H1 (cell line): ENCODE measurements at regions not wholly inside any gene's neighbourhood (a gene's known extent, or its start where the extent isn't known, plus 50 kb on each side); places are given as distances from the start of the nearest gene placed in this dataset.

Experiments used
- CTCF ChIA-PET: fragments of 300-600 bp; sonication (Branson Sonifier 250); formaldehyde crosslinking; loops from one replicate; lab custom pipeline; 2021; ENCODE audit not compliant: partially characterized antibody; lab: Charles Lee
- POLR2A ChIA-PET: fragments of 300-600 bp; sonication (Branson Sonifier 250); formaldehyde crosslinking; loops from one replicate; lab custom pipeline; 2021; ENCODE audit warnings: inconsistent platforms; ENCODE audit not compliant: partially characterized antibody; lab: Charles Lee
- DNase-seq, 2 experiments: peaks; one replicate each; pipeline versions ENCODE4 v3.0.0 to v3.0.0-alpha.2; 2010 to 2022; ENCODE audit warnings: low spot score in 2 of 2, low read depth in 1 of 2, mixed read lengths in 1 of 2
- FAIRE-seq: peaks from 2 replicates; lab custom pipeline; 2011; peaks lifted over from hg19 to GRCh38; lab: Jason Lieb, UNC
- H2AFZ ChIP-seq: 2 replicates; pipeline ENCODE4 v1.8.1; 2012; ENCODE audit warnings: low read length, inconsistent platforms
- H2AK5ac ChIP-seq: 2 replicates; pipeline ENCODE4 v1.6.1; 2013; ENCODE audit warnings: low read depth, low read length
- H2BK120ac ChIP-seq: replicated peaks from 2 replicates; pipeline ENCODE3; 2013; ENCODE audit warnings: low read depth, low read length, inconsistent platforms
- H2BK12ac ChIP-seq: 2 replicates; pipeline ENCODE4 v1.6.1; 2013; ENCODE audit warnings: low read depth, low read length
- H2BK15ac ChIP-seq: 2 replicates; pipeline ENCODE4 v1.6.1; 2013; ENCODE audit warnings: low read length
- H2BK20ac ChIP-seq: 2 replicates; pipeline ENCODE4 v1.6.1; 2013; ENCODE audit warnings: low read length
- H2BK5ac ChIP-seq: 2 replicates; pipeline ENCODE4 v1.6.1; 2013; ENCODE audit warnings: low read depth, low read length
- H3K14ac ChIP-seq: 2 replicates; pipeline ENCODE4 v1.6.1; 2013; ENCODE audit warnings: inconsistent platforms; ENCODE audit not compliant: insufficient read length
- H3K18ac ChIP-seq: 2 replicates; pipeline ENCODE4 v1.6.1; 2013; ENCODE audit warnings: low read length; ENCODE audit errors: extremely low read depth
- H3K23ac ChIP-seq: 2 replicates; pipeline ENCODE4 v1.6.1; 2013; ENCODE audit warnings: inconsistent platforms; ENCODE audit not compliant: insufficient read length
- H3K23me2 ChIP-seq: 2 replicates; pipeline ENCODE4 v1.6.1; 2013; ENCODE audit warnings: low read depth, low read length
- H3K27ac ChIP-seq: 2 replicates; pipeline ENCODE4 v1.6.1; 2011; ENCODE audit warnings: low read depth, low read length, inconsistent platforms
- H3K27me3 ChIP-seq, 4 experiments: replicated peaks in 1 of 4; 1 replicate in 1 of 4; 2 replicates in 3 of 4; pipeline versions ENCODE4 v1.6.1 to v1.8.1; 2011 to 2013; ENCODE audit warnings: low read length in 3 of 4, mild to moderate bottlenecking in 3 of 4, inconsistent platforms in 2 of 4, mixed read lengths in 2 of 4, moderate library complexity in 1 of 4; ENCODE audit not compliant: control insufficient read depth in 3 of 4, insufficient read depth in 3 of 4; ENCODE audit errors: extremely low read depth in 1 of 4
- H3K36me3 ChIP-seq, 4 experiments: 2 replicates each; pipeline versions ENCODE4 v1.6.1 to v1.8.1; 2011 to 2013; ENCODE audit warnings: mild to moderate bottlenecking in 4 of 4, low read length in 3 of 4, moderate library complexity in 2 of 4, control low read depth in 1 of 4, inconsistent platforms in 1 of 4; ENCODE audit not compliant: insufficient read depth in 4 of 4, control insufficient read depth in 2 of 4
- H3K4ac ChIP-seq: replicated peaks from 2 replicates; pipeline ENCODE3; 2013; ENCODE audit warnings: low read length, low read depth, mixed read lengths, inconsistent platforms; ENCODE audit not compliant: insufficient read length
- H3K4me1 ChIP-seq, 4 experiments: replicated peaks in 1 of 4; 1 replicate in 1 of 4; 2 replicates in 3 of 4; pipeline versions ENCODE4 v1.6.1 to v1.8.1; 2011 to 2013; ENCODE audit warnings: low read length in 3 of 4, inconsistent platforms in 2 of 4, mixed read lengths in 1 of 4; ENCODE audit not compliant: insufficient read depth in 4 of 4, control insufficient read depth in 3 of 4
- H3K4me2 ChIP-seq, 2 experiments: 2 replicates each; pipeline versions ENCODE4 v1.6.1 to v1.8.1; 2011 to 2013; ENCODE audit warnings: low read depth in 2 of 2, low read length in 2 of 2, control low read depth in 1 of 2, inconsistent platforms in 1 of 2, mild to moderate bottlenecking in 1 of 2; ENCODE audit not compliant: insufficient read depth in 1 of 2
- H3K4me3 ChIP-seq, 4 experiments: fragments of 200-600, 300-600 bp in 1 of 4; sonication (generic), shearing (Covaris generic), sonication (Bioruptor Twin) in 1 of 4; 2 replicates each; pipeline versions ENCODE4 v1.5.1 to v1.8.1; 2011 to 2016; ENCODE audit warnings: low read length in 4 of 4, low read depth in 3 of 4, control low read depth in 2 of 4, inconsistent platforms in 2 of 4, mild to moderate bottlenecking in 2 of 4, mixed read lengths in 1 of 4, moderate library complexity in 1 of 4; ENCODE audit not compliant: insufficient read depth in 2 of 4; ENCODE audit errors: extremely low read depth in 1 of 4
- H3K56ac ChIP-seq: replicated peaks from 2 replicates; pipeline ENCODE3; 2013; ENCODE audit warnings: low read depth, mild to moderate bottlenecking, mixed read lengths, low read length, inconsistent platforms; ENCODE audit not compliant: insufficient read length
- H3K79me1 ChIP-seq: 2 replicates; pipeline ENCODE4 v1.6.1; 2013; ENCODE audit warnings: low read depth, low read length, control low read depth
- H3K79me2 ChIP-seq, 2 experiments: 2 replicates each; pipeline versions ENCODE4 v1.6.1 to v1.8.1; 2012 to 2013; ENCODE audit warnings: low read length in 2 of 2, mild to moderate bottlenecking in 2 of 2, inconsistent platforms in 1 of 2; ENCODE audit not compliant: insufficient read depth in 2 of 2, control insufficient read depth in 1 of 2
- H3K9ac ChIP-seq, 4 experiments: replicated peaks in 1 of 4; 1 replicate in 1 of 4; 2 replicates in 3 of 4; pipeline versions ENCODE4 v1.6.1 to v1.8.1; 2011 to 2013; ENCODE audit warnings: low read depth in 3 of 4, low read length in 3 of 4, control low read depth in 2 of 4, mild to moderate bottlenecking in 2 of 4, moderate library complexity in 2 of 4, inconsistent platforms in 1 of 4; ENCODE audit errors: extremely low read depth in 1 of 4
- H3K9me3 ChIP-seq, 2 experiments: 2 replicates each; pipeline versions ENCODE4 v1.6.1 to v1.8.1; 2012 to 2013; ENCODE audit warnings: mild to moderate bottlenecking in 2 of 2, moderate library complexity in 2 of 2, control low read depth in 1 of 2, inconsistent platforms in 1 of 2, low read depth in 1 of 2, low read length in 1 of 2, mixed read lengths in 1 of 2; ENCODE audit not compliant: insufficient read depth in 2 of 2
- H4K20me1 ChIP-seq, 2 experiments: replicated peaks in 1 of 2; 2 replicates each; pipeline versions ENCODE3 to v1.8.1; 2011 to 2013; ENCODE audit warnings: inconsistent platforms in 2 of 2, low read length in 2 of 2, mild to moderate bottlenecking in 1 of 2; ENCODE audit not compliant: insufficient read depth in 2 of 2, control insufficient read depth in 1 of 2
- H4K5ac ChIP-seq: 2 replicates; pipeline ENCODE4 v1.6.1; 2013; ENCODE audit warnings: low read length, low read depth, mixed read lengths, inconsistent platforms; ENCODE audit not compliant: insufficient read length
- H4K8ac ChIP-seq: 2 replicates; pipeline ENCODE4 v1.8.0; 2013; ENCODE audit warnings: mild to moderate bottlenecking, moderate library complexity, low read length, inconsistent platforms; ENCODE audit not compliant: insufficient read depth; ENCODE audit errors: extremely low read depth
- H4K91ac ChIP-seq: replicated peaks from 2 replicates; pipeline ENCODE3; 2013; ENCODE audit warnings: low read length, mixed read lengths, inconsistent platforms; ENCODE audit not compliant: insufficient read length
- POLR2AphosphoS5 ChIP-seq: IDR thresholded peaks from 2 replicates; pipeline ENCODE4 v1.6.1; 2011; ENCODE audit warnings: low read depth, low read length

DNA sequence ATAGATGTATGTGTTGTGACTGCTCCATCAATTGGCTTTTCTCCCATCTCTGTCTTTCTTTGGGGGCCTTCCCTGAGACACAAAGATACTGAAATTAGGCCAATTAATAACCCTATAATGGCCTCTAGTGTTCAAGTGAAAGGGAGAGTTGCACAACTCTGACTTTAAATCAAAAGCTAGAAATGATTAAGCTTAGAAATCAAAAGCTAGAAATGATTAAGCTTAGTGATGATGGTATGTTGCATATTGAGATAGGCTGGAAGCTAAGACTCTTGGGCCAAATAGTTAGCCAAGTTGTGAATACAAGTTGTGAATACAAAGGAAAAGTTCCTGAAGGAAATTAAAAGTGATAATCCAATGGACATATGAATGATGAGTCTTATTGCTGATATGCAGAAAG is 452.9 kb upstream of the AGA start:
- Histone ChIP-seq H3K27ac (no peak overlapping the region), H4K20me1 (no peaks in the 10 kb centered on the region), H3K4me2 (no peak overlapping the region)
- TF ChIP-seq POLR2AphosphoS5: no peak
- TF ChIP-seq, all 59 proteins: peak for 0
- H3K56ac ChIP-seq: no peak overlapping the region
- H3K79me1 ChIP-seq: no peaks in the 10 kb centered on the region
- no peaks in the 10 kb centered on the region for H3K9me3 ChIP-seq
- H2BK12ac ChIP-seq: no peak overlapping the region
- H3K36me3 ChIP-seq: no peaks in the 10 kb centered on the region
- H3K79me2 ChIP-seq: no peaks in the 10 kb centered on the region
- H3K4me3 ChIP-seq: no peak overlapping the region
- no peak overlapping the region for H2BK5ac ChIP-seq
- POLR2A ChIA-PET: no interaction called here
- no peak overlapping the region for H2AK5ac ChIP-seq
- H3K4ac ChIP-seq: no peak overlapping the region
- no peaks in the 10 kb centered on the region for H3K4me1 ChIP-seq
- no peak overlapping the region for H2BK20ac ChIP-seq
- H3K27me3 ChIP-seq: no peaks in the 10 kb centered on the region
- H4K5ac ChIP-seq: no peak overlapping the region
- no peak overlapping the region for H2BK120ac ChIP-seq
- no peak overlapping the region for H4K8ac ChIP-seq
- no peak overlapping the region for H4K91ac ChIP-seq
- H2BK15ac ChIP-seq: no peak overlapping the region
- CTCF ChIA-PET: interaction anchor here (0.9 kb wide), 1 partner anchor 103 kb away, joined by 3 read pairs; no protein-coding TSS in a partner anchor
- no peak overlapping the region for H3K18ac ChIP-seq
- H3K23ac ChIP-seq: no peak overlapping the region
- H3K9ac ChIP-seq: no peak overlapping the region
- no peak for DNase-seq
- H3K14ac ChIP-seq: no peak overlapping the region
- FAIRE-seq: no peak
- H2AFZ ChIP-seq: no peak overlapping the region
- H3K23me2 ChIP-seq: no peaks in the 10 kb centered on the region
